Activated CD4-positive, CD25-positive, alpha-beta regulatory T cell (primary cell): ENCODE measurements at regions not wholly inside any gene's neighbourhood (a gene's known extent, or its start where the extent isn't known, plus 50 kb on each side); places are given as distances from the start of the nearest gene placed in this dataset.
"Not testable (repeated sequence)": the region's sequence is repeated elsewhere in the genome, so short reads cannot be mapped to it uniquely, and the experiment has no call there.

ENCODE experiments used
- DNase-seq, 4 experiments: peaks; one replicate each; lab custom pipeline; 2025; lab: John Stamatoyannopoulos, UW

- no peak for DNase-seq
These were observed 481.9 kb downstream of the C6orf118 start for GRCh38 chr6:164827537-164827936.

GRCh38 chr6:164826831-164827468 lies 482.5 kb downstream of the C6orf118 start:
- DNase-seq: no peak

GRCh38 chr6:164825386-164825785 lies 484.0 kb downstream of the C6orf118 start:
- no peak for DNase-seq

GRCh38 chr6:164817662-164818061 lies 491.7 kb downstream of the C6orf118 start:
- no peak for DNase-seq

GRCh38 chr6:164812706-164813105 lies 496.7 kb downstream of the C6orf118 start:
- DNase-seq: no peak

- no peak for DNase-seq
These were observed 502.3 kb downstream of the C6orf118 start for GRCh38 chr6:164807125-164807524.

GRCh38 chr6:164795056-164795815 lies 514.2 kb downstream of the C6orf118 start:
- DNase-seq: no peak

GRCh38 chr6:164792666-164793065 lies 516.7 kb downstream of the C6orf118 start:
- DNase-seq: no peak

GRCh38 chr6:164791498-164791897 lies 517.9 kb downstream of the C6orf118 start:
- DNase-seq: no peak

GRCh38 chr6:164763788-164764187 lies 545.6 kb downstream of the C6orf118 start:
- DNase-seq: no peak

- no peak for DNase-seq
These were observed 552.0 kb downstream of the C6orf118 start for GRCh38 chr6:164757451-164757850.

GRCh38 chr6:164756723-164757122 lies 552.7 kb downstream of the C6orf118 start:
- DNase-seq: no peak

GRCh38 chr6:164756142-164756541 lies 553.3 kb downstream of the C6orf118 start:
- DNase-seq: no peak

- no peak for DNase-seq
These were observed 555.9 kb downstream of the C6orf118 start for GRCh38 chr6:164753517-164753916.

GRCh38 chr6:164751395-164751794 lies 558.0 kb downstream of the C6orf118 start:
- no peak for DNase-seq

- DNase-seq: no peak
These were observed 559.3 kb downstream of the C6orf118 start for GRCh38 chr6:164750128-164750527.

- DNase-seq: no peak
These were observed 560.0 kb downstream of the C6orf118 start for GRCh38 chr6:164749221-164750064.

GRCh38 chr6:164744301-164744700 lies 565.1 kb downstream of the C6orf118 start:
- DNase-seq: no peak

- DNase-seq: no peak
These were observed 567.4 kb downstream of the C6orf118 start for GRCh38 chr6:164741938-164742451.

GRCh38 chr6:164736090-164736489 lies 573.3 kb downstream of the C6orf118 start:
- DNase-seq: not testable (repeated sequence)

- no peak for DNase-seq
These were observed 577.9 kb downstream of the C6orf118 start for GRCh38 chr6:164731539-164731938.

GRCh38 chr6:164721460-164721859 lies 587.9 kb downstream of the C6orf118 start:
- no peak for DNase-seq
